Mesothelial cell of epicardium (in vitro differentiated cells): ENCODE measurements at regions not wholly inside any gene's neighbourhood (a gene's known extent, or its start where the extent isn't known, plus 50 kb on each side); places are given as distances from the start of the nearest gene placed in this dataset.

Source experiments
- DNase-seq, 2 experiments: peaks; one replicate each; pipeline ENCODE4 v3.0.0; 2021; ENCODE audit warnings: low spot score in 2 of 2; ENCODE audit not compliant: unreplicated experiment in 2 of 2
- H3K27ac Mint-ChIP-seq: 2 replicates; pipeline ENCODE4 v1.8.0; 2021; ENCODE audit warnings: mixed read lengths
- H3K27me3 Mint-ChIP-seq: 2 replicates; pipeline ENCODE4 v1.8.0; 2021; ENCODE audit warnings: low read depth, mixed read lengths
- H3K36me3 Mint-ChIP-seq: 2 replicates; pipeline ENCODE4 v1.8.0; 2021; ENCODE audit warnings: mixed read lengths
- H3K4me1 Mint-ChIP-seq: 2 replicates; pipeline ENCODE4 v1.8.0; 2021; ENCODE audit warnings: mixed read lengths
- H3K4me3 Mint-ChIP-seq: 2 replicates; pipeline ENCODE4 v1.8.0; 2021; ENCODE audit warnings: mild to moderate bottlenecking, moderate library complexity, mixed read lengths
- H3K9me3 Mint-ChIP-seq: 2 replicates; pipeline ENCODE4 v1.8.0; 2021; ENCODE audit warnings: mixed read lengths
- CTCF ChIP-seq: fragments of 200-600 bp; sonication (generic); IDR thresholded peaks from one replicate; pipeline ENCODE4 v1.5.0; 2021; ENCODE audit warnings: antibody characterized with exemption; ENCODE audit not compliant: unreplicated experiment

- Mint-ChIP-seq H3K27ac (no peak overlapping the region), H3K4me3 (no peak overlapping the region), H3K4me1 (peaks cover 11% of the 10 kb centered on the region), H3K27me3 (no peaks in the 10 kb centered on the region), H3K9me3 (no peaks in the 10 kb centered on the region), H3K36me3 (no peaks in the 10 kb centered on the region)
- no peak for DNase-seq
- no peak for TF ChIP-seq CTCF
These were observed 523.8 kb downstream of the SOX2 start for GRCh38 chr3:182235504-182235903.

DNA sequence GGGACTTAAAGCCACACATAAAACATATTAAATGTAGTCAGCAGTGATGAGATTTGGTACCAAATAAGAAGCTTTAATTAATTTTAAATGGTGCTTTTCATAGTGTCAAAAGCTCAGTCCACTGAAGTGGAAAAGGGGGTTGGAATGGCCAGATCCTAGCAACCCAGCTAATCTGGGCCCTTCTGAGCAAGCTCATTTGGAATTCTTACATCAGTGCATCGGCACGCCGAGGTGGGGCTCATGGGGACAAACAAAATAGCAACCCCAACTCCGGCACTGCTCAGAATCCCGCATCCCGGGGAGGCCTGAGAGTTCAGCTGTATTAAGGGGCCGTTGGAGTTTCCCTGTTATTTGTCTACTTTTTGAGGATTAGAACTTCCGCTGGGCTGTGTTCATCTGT is 526.4 kb downstream of the SOX2 start:
- no peak overlapping the region for H3K27ac Mint-ChIP-seq
- H3K4me3 Mint-ChIP-seq: no peak overlapping the region
- H3K36me3 Mint-ChIP-seq: no peaks in the 10 kb centered on the region
- peaks cover 8% of the 10 kb centered on the region for H3K4me1 Mint-ChIP-seq
- no peak for TF ChIP-seq CTCF
- no peaks in the 10 kb centered on the region for H3K27me3 Mint-ChIP-seq
- no peak for DNase-seq
- H3K9me3 Mint-ChIP-seq: no peaks in the 10 kb centered on the region

GRCh38 chr3:182239316-182239715 is 527.6 kb downstream of the SOX2 start:
- H3K27me3 Mint-ChIP-seq: no peaks in the 10 kb centered on the region
- peaks cover 4% of the 10 kb centered on the region for H3K4me1 Mint-ChIP-seq
- no peaks in the 10 kb centered on the region for H3K36me3 Mint-ChIP-seq
- H3K9me3 Mint-ChIP-seq: no peaks in the 10 kb centered on the region
- H3K4me3 Mint-ChIP-seq: no peak overlapping the region
- H3K27ac Mint-ChIP-seq: no peak overlapping the region
- TF ChIP-seq CTCF: no peak
- no peak for DNase-seq

GRCh38 chr3:182240474-182240873 is 528.7 kb downstream of the SOX2 start:
- Mint-ChIP-seq H3K4me3 (no peak overlapping the region), H3K27ac (no peak overlapping the region), H3K27me3 (no peaks in the 10 kb centered on the region), H3K36me3 (no peaks in the 10 kb centered on the region), H3K4me1 (no peaks in the 10 kb centered on the region), H3K9me3 (no peaks in the 10 kb centered on the region)
- no peak for DNase-seq
- no peak for TF ChIP-seq CTCF

DNA sequence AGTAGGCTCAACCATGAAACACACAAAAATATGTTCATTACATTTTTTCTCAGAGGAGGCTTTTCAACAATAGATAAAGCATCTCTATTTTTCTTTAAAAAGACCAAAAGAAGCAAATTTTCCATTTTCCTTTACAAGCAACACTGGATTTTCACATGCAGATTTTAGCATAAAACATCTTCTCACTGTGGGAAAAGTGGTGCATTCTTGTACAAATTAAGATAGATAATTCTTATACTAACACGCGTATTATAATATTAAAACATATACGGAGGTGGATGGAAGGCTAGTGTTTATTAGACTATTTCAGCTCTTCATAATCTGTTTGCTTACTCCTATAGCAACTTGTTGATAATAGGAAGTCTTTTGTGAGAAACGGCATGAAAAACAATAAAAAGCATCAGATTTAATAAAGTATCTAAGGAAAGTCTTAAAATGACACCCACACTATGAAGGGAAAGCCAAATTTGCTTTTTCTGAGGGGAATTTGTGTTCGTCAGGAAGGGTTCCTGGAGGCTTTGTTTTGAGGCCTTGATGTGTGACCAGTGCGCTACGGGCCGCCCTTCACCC is 529.6 kb downstream of the SOX2 start:
- no peak overlapping the region for H3K27ac Mint-ChIP-seq
- H3K4me1 Mint-ChIP-seq: no peaks in the 10 kb centered on the region
- no peak for DNase-seq

More for the DNA sequence above, 529.6 kb downstream of the SOX2 start:
- no peak for TF ChIP-seq CTCF
- Mint-ChIP-seq H3K36me3 (no peaks in the 10 kb centered on the region), H3K27me3 (no peaks in the 10 kb centered on the region), H3K4me3 (no peak overlapping the region), H3K9me3 (no peaks in the 10 kb centered on the region)
